Suppressor macrophage treated with lipopolysaccharide for 4 hours (primary cell): ENCODE measurements at regions not wholly inside any gene's neighbourhood (a gene's known extent, or its start where the extent isn't known, plus 50 kb on each side); places are given as distances from the start of the nearest gene placed in this dataset.

ENCODE experiments used
- DNase-seq: peaks from one replicate; pipeline ENCODE4 v3.0.0-alpha.2; 2020

DNA sequence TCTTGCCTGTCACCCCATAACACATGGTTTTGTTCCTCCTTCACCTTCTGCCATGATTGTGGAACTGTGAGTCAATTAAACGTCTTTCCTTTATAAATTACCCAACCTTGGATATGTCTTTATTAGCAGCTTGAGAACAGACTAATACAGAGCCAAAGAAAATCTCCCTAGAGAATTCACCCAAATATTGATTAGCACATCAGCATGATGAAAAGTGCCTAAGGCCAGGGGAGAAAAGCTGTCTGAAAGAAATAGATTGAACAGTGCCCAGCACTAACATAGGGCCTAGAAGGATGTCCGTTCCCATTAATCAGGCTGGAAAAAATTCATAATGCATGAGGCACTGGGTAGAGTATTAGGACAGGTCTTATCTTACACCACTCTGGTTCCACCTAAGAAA, 111.9 kb upstream of the CALN1 start:
- DNase-seq = no peak

DNA sequence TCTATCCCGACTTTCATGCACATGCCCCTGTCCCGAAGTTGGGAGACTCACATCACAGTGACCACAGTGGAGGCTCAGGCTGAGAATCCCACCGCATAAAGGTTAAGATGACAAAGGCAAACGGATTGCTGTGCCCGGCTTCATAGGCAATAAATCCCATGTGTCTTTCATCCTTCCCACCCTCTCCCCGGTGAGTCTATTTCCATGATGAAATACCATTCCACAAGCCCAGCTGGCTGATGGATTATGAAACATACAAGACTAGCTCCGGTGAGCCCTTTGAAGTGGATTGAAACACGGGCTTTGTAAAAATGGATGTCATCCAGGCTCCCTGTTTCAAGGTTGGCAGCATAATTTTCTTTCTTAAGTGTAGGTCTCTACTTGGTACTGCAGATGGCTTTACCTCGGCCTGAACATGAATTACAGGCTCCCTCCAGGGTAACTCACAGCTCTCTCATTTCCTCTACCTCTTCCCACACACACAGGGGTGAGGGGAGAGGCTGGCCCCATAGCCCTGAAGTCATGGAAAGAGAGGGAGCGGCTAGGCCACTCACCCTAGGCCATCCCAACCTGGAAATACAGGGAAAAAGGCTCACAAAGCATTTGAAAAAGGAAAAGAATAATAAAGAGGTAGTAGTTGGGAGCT, 92.0 kb upstream of the CALN1 start:
- no peak for DNase-seq

DNA sequence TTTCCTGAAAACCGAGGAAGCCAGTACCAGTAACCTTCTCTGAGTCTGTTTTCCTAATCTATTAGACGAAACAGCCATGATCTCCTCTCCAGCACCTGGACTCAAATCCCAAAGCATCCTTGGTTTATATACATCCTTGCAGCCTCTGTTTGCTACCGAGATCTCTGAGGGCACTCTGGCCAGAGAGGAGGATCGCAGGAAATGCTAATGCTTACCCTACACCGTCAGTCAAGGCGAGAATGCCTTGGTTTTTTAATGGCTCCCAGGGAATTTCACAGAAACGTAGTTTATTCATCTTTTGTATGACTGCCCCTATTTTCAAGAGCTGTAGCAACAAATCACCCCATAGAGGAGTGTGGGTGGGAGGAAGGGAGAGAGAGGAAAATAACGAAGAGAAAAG, 91.5 kb upstream of the CALN1 start:
- DNase-seq = no peak

DNA sequence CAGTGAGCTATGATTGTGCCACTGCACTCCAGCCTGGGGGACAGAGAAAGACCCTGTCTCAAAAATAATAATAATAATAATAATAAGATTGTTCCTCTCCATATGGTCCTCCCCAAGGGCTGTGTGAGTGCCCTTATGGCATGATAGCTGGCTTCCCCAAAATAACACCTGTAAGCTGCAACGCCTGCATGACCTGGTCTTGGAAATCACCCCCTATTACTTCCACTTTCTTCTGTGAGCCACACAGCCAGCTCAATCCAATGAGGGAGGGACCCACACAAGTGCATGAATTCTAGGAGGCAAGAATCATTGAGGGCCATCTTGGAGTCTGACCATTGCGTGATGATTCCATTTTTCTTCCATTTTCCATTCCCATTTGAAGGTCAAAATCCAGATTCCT, 82.7 kb upstream of the CALN1 start:
- no peak for DNase-seq

DNA sequence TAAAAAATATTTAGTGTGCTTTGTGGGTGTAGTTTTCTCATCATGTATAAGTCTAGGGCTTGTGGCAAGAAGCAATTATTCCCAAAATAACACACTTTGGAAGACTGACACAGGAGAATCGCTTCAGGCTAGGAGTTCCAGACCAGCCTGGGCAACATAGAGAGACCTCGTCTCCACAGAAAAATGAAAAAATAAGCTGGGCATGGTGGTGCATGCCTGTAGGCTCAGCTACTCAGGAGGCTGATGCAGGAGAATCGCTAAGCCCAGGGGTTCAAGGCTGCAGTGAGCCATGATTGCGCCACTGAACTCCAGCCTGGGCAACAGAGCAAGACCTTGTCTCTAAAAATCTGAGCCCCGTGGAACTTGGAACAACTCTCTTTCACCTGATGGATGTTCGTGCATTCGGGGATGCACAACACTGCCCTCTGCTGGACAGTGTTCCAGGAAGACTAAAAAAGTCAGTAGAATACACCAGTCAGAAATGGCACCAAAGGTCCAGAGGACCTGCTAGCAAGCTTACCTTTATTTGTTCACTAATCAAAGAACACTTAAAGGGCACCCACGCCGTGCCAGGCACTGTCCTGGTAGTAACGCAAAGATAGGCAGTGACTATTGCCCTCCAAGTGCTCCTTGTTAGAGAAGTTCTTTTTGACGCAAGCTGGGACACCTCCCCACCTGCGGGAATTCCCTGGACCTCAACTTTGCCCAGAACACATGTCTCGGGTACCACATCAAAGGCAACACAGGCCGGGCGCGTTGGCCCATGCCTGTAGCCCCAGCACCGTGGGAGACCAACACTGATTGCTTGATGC, 81.9 kb upstream of the CALN1 start:
- peak; percentile 67 for DNase-seq

DNA sequence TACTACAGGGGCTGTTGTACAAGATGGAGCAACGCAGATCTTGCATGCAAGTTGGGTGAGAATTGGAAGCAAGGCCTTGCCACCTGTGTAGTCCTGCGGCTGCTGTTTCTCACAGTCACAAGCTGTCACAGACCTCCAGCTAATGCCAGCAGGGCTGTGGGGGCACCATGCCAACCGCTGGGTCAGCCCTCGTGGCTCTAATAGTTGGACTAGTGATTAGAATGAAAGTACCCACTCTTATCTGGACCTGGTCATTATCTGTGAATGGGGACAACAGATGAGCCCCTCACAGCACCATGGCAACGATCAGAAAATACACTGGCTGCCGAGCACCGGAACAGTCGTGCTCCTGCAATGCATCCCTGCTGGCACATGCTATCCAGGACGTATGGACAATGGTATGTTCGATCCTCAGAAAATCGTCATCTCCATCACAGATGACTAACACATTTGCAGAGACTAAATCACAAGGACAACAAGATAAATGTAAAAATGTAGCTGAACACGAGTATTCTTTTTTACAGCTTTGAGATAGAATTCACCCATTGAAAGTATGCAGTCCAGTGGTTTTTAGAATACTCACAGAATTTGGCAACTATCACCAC, 80.4 kb upstream of the CALN1 start:
- no peak for DNase-seq

DNA sequence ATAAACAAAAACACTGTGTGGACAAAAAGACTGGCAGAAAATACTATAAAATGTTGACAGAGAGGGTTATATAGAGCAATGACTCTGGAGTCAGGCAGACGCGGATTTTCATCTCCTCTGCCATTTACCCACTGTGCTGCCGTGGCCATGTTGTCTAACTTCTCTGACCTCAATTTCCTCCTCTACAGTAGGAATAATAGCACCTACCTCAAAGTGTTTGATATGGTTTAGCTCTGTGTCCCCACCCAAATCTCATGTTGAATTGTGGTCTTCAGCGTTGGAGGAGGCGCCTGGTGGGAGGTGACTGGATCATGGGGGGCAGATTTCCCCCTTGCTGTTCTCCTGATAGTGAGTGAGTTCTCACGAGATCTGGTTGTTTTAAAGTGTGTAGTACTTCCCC, 78.2 kb upstream of the CALN1 start:
- no peak for DNase-seq

DNA sequence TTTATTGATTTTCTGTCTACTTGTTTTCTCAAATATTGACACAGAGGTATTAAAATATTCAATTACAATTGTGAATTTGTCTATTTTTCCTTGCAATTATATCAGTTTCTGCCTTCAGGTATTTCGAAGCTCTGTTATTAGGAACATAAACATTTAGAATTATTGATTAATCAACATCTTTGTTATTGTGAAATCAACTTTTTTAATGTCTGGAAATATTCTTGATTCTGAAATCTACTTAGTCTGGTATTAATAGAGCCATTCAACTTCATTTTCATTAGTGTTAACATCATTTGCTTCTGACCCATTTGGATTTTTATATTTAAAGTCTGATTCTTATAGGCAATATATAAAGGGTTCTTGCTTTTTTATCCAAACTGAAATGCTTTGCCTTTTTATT, 69.8 kb upstream of the CALN1 start:
- no peak for DNase-seq

DNA sequence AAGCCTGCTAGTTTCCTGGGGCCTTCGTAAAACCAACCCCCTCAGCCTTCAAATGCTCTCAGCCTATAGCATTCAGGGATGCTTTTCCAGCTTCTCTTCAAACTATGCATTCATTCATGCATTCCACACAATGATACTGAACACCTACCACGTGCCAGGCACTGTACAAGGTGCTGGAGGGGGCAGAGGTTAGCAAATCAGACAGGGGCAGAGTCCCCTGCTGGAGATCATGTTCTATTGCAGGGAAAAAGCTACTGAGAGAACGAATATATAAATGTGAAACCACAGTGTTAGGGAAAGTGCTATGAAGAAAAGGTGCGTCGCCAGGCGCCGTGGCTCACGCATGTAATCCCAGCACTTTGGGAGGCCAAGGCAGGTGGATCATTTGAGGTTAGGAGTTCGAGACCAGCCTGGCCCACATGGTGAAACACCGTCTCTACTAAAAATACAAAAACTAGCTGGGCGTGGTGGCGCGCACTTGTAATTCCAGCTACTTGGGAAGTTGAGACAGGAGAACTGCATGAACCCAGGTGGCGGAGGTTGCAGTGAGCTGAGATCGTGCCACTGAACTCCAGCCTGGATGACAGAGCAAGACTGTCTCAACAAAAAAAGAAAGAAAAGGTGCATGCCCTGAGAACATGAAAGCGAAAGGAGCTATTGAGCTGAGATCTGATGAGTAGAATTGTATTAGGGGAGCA, 64.6 kb upstream of the CALN1 start:
- no peak for DNase-seq

DNA sequence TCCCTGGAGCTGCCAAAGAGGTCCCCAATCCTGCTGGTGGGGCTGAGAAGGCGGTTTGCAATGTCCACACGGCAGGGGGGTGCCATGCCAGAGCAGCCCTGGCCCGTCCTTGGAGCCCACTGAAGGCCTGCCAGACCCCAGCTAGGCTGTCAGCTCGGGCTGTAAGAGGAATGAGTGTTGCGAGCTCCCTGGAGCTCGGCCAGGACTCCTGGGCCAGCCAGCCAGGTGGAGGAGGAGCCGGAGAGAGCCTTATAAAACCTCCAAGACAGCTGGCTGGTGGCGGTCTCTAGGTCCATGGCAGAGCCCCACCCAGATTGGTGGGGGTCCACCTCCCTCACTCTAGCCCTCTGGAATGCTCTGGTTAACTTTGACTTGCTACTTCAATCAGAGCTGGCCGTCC, 55.1 kb upstream of the CALN1 start:
- no peak for DNase-seq

DNA sequence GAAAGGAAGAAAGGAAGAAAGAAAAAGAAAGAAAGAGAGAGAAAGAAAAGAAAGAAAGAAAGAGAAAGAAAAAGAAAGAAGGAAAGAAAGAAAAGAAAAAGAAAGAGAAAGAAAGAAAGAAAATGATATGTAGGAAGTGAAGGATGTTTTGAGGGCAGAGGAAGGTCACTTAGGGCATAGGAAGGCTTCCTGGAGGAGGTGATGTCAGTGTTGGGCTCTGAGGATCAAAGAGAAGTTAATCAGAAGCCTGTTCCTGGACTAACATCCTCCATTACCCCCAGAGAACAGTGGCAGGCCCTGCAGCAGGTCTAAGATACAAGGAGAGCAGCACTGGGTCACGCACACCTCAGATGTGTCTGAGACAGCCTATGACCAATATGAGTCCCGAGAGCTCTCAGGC, 54.7 kb upstream of the CALN1 start:
- no peak for DNase-seq

DNA sequence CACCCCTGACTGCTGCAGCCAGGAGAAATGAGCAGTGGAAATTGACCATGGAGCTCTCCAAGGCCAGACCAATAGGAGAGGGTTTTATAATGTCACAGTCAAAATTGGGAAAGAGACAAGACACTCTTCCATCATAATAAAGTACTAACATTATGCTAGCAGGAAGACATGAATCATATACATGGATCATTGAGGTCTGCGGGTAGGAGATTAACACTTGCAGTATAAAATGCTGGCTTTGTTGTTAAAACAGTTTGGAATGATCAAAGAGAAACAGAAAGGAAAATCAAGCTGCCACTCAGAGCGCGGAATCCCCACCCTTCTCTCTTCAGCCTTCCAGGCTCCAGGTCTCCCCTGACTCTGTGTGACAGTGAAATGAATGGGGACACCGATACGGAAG, 53.4 kb upstream of the CALN1 start:
- no peak for DNase-seq

DNA sequence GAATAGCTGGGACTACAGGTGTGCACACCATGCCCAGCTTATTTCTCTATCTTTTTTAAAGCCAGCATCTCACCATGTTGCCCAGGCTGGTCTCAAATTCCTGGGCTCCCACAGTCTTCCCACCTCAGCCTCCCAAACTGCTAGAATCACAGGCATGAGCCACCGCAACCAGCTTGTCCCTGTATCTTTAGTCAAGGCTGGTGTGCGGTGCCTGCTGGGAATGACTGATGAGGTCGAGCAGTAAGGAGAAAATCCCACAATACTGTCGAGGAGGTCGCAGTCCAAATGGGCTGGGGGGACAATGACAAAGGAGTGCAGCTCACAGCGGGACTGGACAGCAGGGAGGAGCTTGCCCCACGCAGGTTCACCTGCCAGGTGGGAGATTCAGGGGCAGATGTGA, 50.2 kb upstream of the CALN1 start:
- no peak for DNase-seq
